H1 (cell line): ENCODE measurements at regions not wholly inside any gene's neighbourhood (a gene's known extent, or its start where the extent isn't known, plus 50 kb on each side); places are given as distances from the start of the nearest gene placed in this dataset.

Experiments
- BRCA1 ChIP-seq: IDR thresholded peaks from 2 replicates; pipeline ENCODE4 v1.6.1; 2012; ENCODE audit warnings: low read depth, low read length, improper control_type of control experiment
- CHD1 ChIP-seq: IDR thresholded peaks from 2 replicates; pipeline ENCODE4 v1.6.1; 2012; ENCODE audit warnings: low read depth, low read length, improper control_type of control experiment
- CREB1 ChIP-seq: IDR thresholded peaks from 2 replicates; pipeline ENCODE4 v1.6.1; 2012; ENCODE audit warnings: inconsistent platforms
- RBBP5 ChIP-seq: IDR thresholded peaks from 2 replicates; pipeline ENCODE4 v1.7.1; 2012; ENCODE audit warnings: low read depth, mild to moderate bottlenecking, inconsistent platforms, low read length, moderate library complexity, borderline replicate concordance
- SP4 ChIP-seq: IDR thresholded peaks from 2 replicates; pipeline ENCODE4 v1.6.1; 2012; ENCODE audit warnings: low read length, inconsistent platforms
- TF ChIP-seq, protein P1 (sequence below): fragments of 300-600 bp; sonication (generic); IDR thresholded peaks from 2 replicates; pipeline ENCODE4 v1.7.1; 2012; ENCODE audit warnings: low read length, moderate library complexity, mild to moderate bottlenecking, inconsistent platforms; ENCODE audit not compliant: insufficient replicate concordance

DNA sequence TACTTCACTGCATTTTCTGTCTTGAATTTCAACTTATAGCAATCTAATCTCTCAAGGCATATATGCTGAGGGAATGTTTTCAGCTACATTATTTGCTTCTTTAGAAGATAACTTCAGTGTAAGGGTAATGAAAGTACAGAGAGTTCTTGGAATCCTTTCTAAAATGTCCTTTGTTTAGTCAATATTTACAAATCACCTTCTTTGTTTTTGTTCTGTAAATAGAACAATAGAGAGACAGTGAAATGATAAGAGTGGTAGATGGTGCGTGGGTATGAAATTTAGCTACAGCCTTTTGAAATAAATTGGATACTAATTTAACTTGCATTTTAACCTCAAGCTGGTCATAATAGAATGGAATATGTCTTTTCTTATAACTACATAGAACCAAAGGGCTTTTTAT lies 171.1 kb upstream of the MARCKS start (continued):
- TF ChIP-seq, protein P1, sequence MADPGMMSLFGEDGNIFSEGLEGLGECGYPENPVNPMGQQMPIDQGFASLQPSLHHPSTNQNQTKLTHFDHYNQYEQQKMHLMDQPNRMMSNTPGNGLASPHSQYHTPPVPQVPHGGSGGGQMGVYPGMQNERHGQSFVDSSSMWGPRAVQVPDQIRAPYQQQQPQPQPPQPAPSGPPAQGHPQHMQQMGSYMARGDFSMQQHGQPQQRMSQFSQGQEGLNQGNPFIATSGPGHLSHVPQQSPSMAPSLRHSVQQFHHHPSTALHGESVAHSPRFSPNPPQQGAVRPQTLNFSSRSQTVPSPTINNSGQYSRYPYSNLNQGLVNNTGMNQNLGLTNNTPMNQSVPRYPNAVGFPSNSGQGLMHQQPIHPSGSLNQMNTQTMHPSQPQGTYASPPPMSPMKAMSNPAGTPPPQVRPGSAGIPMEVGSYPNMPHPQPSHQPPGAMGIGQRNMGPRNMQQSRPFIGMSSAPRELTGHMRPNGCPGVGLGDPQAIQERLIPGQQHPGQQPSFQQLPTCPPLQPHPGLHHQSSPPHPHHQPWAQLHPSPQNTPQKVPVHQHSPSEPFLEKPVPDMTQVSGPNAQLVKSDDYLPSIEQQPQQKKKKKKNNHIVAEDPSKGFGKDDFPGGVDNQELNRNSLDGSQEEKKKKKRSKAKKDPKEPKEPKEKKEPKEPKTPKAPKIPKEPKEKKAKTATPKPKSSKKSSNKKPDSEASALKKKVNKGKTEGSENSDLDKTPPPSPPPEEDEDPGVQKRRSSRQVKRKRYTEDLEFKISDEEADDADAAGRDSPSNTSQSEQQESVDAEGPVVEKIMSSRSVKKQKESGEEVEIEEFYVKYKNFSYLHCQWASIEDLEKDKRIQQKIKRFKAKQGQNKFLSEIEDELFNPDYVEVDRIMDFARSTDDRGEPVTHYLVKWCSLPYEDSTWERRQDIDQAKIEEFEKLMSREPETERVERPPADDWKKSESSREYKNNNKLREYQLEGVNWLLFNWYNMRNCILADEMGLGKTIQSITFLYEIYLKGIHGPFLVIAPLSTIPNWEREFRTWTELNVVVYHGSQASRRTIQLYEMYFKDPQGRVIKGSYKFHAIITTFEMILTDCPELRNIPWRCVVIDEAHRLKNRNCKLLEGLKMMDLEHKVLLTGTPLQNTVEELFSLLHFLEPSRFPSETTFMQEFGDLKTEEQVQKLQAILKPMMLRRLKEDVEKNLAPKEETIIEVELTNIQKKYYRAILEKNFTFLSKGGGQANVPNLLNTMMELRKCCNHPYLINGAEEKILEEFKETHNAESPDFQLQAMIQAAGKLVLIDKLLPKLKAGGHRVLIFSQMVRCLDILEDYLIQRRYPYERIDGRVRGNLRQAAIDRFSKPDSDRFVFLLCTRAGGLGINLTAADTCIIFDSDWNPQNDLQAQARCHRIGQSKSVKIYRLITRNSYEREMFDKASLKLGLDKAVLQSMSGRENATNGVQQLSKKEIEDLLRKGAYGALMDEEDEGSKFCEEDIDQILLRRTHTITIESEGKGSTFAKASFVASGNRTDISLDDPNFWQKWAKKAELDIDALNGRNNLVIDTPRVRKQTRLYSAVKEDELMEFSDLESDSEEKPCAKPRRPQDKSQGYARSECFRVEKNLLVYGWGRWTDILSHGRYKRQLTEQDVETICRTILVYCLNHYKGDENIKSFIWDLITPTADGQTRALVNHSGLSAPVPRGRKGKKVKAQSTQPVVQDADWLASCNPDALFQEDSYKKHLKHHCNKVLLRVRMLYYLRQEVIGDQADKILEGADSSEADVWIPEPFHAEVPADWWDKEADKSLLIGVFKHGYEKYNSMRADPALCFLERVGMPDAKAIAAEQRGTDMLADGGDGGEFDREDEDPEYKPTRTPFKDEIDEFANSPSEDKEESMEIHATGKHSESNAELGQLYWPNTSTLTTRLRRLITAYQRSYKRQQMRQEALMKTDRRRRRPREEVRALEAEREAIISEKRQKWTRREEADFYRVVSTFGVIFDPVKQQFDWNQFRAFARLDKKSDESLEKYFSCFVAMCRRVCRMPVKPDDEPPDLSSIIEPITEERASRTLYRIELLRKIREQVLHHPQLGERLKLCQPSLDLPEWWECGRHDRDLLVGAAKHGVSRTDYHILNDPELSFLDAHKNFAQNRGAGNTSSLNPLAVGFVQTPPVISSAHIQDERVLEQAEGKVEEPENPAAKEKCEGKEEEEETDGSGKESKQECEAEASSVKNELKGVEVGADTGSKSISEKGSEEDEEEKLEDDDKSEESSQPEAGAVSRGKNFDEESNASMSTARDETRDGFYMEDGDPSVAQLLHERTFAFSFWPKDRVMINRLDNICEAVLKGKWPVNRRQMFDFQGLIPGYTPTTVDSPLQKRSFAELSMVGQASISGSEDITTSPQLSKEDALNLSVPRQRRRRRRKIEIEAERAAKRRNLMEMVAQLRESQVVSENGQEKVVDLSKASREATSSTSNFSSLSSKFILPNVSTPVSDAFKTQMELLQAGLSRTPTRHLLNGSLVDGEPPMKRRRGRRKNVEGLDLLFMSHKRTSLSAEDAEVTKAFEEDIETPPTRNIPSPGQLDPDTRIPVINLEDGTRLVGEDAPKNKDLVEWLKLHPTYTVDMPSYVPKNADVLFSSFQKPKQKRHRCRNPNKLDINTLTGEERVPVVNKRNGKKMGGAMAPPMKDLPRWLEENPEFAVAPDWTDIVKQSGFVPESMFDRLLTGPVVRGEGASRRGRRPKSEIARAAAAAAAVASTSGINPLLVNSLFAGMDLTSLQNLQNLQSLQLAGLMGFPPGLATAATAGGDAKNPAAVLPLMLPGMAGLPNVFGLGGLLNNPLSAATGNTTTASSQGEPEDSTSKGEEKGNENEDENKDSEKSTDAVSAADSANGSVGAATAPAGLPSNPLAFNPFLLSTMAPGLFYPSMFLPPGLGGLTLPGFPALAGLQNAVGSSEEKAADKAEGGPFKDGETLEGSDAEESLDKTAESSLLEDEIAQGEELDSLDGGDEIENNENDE, result no peak
- TF ChIP-seq SP4 (no peak), BRCA1 (no peak), RBBP5 (no peak), CHD1 (no peak), CREB1 (no peak)
